Activated naive CD4-positive, alpha-beta T cell (primary cell): ENCODE measurements at regions not wholly inside any gene's neighbourhood (a gene's known extent, or its start where the extent isn't known, plus 50 kb on each side); places are given as distances from the start of the nearest gene placed in this dataset.
"Not testable (repeated sequence)": the region's sequence is repeated elsewhere in the genome, so short reads cannot be mapped to it uniquely, and the experiment has no call there.

Experiments used
- DNase-seq, 4 experiments: peaks; one replicate each; lab custom pipeline; 2025; lab: John Stamatoyannopoulos, UW

DNA sequence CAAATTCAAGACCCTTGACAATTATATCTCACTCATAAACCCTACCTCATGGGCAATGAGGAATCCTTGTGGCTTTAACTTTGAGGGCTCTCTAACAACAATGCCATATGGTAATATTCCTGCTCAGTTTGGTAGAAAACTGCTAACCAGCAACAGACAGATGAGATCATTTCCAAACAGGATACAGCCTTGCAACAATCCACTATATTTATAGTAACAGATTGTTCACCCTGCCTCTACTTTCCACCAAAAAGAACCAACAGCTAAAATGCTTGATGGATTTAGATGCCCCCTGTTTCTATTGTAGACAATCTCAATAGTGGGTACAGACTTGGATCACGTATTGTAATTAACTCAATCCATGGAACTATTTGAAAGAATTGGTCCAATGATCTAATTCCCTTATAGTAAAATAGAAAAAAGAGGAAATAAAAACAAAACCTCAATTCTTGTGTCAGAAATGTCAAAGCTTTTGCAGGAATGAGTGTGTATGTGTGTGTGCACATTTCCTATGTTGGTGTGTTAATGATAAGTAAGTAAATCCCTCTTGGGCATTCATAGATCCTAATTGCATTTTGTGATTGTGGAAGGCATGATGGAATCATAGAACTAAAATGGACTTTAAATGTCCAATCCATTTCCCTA is 100.0 kb upstream of the EDEM3 start:
- no peak for DNase-seq

DNA sequence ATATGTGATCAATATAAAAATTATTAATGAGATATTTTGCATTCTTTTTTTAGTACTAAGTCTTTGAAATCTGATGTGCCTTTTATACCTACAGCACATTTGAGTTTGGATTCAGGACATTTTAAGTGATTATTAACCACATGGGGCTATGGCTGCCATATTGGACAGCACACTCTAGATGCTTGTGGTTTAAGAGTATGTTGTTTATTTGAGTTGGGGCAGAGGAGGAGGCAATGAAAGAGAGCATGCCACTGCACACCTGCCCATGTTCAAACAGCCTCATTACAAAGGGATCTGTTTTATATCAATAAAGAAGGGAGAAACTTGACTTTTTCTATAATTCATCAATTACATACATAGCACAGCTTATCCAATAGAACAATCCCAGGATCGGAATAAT is 99.4 kb upstream of the EDEM3 start:
- no peak for DNase-seq

DNA sequence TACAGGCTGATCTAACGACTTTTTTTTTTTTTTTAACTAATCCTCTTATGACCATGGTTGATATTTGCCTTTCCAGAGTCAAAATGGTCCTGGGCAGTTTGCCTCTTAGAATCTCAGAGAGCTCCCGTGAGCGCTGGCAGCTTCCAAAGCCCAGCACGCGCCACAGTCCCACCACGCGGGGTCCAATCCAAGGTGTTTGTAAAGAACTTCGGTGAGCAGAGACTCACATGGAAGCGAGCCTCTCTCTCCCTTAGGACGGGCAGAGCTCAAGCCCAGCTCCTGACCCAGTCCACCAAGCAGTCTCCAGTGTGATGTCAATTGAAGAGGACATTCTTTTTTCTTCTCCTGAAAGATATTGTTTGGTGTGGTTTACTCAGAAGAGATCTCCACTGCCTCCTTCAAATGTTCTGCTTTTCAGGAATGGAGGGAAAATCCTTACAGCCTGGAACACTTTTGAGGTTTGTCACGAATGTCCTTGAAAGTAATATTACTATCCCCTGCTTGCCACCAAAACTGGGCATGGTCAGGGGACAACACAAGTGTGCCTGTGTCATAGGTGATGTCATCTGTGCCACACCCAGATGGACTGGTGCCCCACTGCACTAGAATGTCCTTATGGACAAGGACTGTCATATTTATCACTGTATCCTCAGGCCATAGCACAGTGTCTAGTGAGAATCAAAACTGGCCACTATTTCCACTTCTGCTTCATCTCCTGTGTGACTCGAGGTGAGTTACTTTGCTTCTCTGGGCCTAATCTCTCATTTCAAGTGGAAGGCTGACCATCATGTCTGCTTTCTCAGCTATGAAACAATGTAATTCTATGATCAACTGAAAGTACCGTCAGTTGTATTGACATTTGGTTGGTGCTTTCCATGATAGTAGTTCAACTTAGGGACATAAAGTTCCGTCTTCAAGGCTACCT is 97.4 kb upstream of the EDEM3 start:
- no peak for DNase-seq

DNA sequence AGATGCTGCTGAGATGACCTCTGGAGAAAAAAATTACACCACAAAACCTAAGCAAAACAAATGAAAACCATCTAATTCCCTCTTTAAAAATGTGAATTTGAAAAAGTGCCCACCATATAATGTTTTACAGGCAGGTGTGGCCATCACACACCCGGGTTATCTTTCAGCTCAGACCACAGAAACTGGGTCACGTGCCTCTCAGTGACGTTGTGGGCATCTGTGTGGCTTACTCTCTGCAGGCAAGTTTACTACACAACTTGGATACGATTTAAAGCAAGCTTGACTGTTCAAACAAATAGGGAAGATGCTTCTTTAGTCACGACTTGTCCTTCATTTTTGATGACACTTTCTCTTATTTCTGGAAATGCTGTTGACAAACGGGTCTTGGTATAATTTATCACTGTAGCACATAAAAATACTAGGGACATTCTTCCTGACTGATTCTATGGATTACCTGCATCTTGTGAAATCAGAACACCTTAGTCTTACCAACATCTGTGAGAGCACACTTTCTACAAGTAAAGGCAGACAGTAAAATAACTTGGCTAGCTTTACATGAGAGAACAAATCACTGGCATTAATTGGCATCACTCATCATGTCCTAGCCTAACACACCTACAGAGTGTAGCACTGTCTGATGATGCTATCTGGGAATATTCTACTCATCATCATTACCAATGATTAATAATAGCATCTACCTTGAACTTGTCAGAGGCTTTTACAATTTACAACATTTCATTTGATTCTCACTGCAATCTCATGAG is 89.3 kb upstream of the EDEM3 start:
- no peak for DNase-seq

DNA sequence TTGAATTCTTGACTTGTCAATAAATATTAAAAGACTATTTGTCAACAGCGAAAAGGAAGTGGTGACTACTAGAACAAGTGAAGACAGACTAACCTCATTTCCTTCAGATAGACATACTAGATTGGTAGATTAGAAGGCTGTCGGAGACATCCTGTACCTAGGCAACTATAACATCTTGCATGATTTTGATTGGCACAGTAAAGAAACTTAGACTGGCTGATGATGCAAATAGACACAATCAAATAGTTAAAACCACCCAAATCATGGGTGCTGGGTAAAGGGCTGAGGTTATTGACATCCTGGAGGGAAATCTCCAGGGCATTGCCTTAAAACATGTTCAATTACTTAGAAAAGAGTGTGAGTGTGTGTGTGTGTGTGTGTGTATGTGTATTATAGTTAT is 85.9 kb upstream of the EDEM3 start:
- no peak for DNase-seq

DNA sequence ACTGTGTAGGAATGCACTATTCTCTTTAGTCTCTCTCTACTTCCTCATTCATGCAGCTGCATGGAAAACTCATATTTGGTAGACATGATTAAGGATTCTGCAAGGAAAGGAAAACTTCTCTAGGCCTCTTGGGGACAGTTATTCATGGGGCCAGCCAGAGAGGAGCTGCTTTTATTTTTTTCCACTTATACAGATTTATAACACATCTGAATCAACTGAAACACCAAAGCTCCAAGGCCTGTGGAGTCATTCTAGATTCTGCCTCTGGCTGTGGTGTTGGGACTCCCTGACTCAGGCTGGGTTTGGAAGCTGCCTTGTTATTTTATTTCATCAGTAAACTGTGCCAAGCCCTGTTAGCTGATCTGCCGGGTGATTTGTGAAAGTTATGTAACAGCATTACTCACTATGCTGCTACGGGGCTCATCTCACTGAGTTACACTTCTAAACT is 83.9 kb upstream of the EDEM3 start:
- no peak for DNase-seq

DNA sequence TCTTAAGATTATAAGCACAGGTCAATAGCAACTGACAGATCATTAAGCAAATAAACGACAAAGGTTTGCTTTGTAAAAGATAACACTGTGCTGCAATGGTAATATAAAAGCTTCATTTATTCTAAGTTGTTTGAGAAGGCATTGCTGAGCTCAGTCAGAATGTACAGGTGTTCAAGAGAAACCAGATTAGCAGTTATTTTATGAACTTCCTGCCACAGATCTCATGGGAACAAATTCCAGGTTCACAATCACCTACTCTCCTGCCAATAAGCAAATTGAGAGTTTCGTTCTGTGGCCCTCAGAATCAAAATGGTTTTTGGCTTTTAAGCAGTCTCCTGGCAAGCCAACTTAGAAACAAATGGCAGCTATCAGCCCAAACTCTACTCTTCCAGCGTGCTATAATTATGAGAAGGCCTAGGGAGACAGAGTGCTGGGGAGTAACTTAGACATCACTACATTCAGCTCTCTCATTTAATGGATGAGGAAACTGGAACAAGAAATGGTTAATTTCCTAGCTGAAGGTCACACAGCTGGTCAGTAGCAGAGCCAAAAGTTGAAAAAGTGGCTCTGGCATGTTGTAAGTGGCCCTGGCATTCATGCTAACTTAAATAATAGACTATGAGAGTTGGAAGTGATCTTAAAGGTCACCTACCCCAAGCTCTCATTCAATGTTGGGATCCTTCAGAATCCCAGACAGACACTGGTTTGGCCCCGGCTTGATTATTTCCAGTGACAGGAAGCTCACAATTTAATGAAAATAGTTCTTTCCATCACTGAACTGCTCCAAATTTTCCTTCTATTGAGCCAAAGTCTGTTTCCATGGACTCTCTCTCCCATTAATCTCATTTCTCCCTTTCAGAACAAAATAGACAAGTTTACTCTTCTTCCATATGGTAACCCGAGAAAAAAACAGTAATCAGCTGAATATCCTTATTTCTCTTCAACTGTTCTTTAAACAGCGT is 82.6 kb upstream of the EDEM3 start:
- DNase-seq: no peak

DNA sequence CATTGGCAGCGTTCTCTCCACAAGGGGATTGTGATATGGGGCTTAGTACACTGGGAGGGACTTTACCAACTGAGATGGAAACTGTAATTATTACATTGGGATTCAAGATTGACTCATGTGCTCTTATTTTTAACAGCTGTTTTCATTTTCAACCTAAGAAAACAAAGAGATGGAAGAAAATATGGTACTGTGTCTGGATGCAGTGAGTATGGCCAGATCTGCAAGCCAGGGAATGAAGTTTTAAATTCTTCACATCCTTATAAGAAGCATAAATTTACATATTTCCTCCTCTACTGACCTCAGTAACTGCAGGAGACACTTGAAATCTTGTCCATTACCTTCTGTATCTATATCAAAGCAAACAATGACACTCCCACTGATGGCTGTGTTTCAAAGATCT is 81.5 kb upstream of the EDEM3 start:
- no peak for DNase-seq

DNA sequence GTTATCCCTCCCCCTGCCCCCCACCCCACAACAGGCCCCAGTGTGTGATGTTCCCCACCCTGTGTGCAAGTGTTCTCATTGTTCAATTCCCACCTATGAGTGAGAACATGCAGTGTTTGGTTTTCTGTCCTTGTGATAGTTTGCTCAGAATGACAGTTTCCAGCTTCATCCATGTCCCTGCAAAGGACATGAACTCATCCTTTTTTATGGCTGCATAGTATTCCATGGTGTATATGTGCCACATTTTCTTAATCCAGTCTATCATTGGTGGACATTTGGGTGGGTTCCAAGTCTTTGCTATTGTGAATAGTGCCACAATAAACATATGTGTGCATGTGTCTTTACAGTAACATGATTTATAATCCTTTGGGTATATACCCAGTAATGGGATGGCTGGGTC is 79.3 kb upstream of the EDEM3 start:
- DNase-seq: not testable (repeated sequence)

DNA sequence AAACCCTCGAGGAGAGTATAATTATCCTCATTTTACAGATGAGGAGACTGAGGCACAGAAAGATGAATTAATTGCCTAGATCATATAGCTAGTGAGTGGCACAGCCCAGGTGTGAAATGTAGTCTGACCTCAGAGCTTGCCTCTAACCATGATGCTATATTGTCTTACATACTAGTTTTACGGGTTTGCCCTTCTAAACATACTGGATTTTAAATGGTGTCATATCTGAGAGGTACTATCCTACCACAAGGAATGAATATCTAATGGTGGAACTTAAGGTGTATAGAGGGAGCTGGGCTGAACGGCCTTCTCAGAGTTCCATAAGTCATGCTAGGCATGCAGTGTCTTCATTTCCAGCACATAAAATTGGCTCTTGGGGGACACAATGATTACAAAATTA is 77.9 kb upstream of the EDEM3 start:
- no peak for DNase-seq

DNA sequence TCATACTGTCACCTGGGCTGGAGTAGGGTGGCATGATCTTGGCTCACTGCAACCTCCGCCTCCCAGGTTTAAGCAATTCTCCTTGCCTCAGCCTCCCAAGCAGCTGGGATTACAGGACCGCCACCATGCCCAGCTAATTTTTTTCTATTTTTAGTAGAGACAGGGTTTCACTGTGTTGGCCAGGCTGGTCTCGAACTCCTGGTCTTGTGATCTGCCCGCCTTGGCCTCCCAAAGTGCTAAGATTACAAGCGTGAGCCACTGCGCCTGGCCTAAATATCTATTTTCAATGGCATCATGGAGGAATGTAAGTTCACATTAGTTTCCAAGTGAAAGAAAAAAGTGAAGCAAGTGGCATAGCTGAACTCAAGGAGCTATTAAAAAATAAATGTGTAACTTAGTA is 74.8 kb upstream of the EDEM3 start:
- not testable (repeated sequence) for DNase-seq

DNA sequence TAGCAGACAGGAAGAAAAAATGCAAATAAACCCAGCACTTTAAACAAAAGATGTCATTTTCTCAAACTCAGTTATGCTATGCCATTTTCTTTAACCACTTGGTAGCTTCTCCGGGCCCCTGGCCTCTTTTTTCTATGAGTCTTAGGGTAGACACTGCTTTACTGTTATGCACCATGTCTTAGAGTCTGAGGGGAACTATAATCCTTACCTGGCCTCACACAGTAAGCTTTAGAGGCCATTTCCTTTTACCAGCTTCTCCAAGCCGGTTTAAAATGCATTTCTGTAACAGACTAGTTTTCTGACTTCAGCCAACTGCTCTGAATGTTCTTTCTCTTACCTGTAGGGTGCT is 73.7 kb upstream of the EDEM3 start:
- DNase-seq: no peak

DNA sequence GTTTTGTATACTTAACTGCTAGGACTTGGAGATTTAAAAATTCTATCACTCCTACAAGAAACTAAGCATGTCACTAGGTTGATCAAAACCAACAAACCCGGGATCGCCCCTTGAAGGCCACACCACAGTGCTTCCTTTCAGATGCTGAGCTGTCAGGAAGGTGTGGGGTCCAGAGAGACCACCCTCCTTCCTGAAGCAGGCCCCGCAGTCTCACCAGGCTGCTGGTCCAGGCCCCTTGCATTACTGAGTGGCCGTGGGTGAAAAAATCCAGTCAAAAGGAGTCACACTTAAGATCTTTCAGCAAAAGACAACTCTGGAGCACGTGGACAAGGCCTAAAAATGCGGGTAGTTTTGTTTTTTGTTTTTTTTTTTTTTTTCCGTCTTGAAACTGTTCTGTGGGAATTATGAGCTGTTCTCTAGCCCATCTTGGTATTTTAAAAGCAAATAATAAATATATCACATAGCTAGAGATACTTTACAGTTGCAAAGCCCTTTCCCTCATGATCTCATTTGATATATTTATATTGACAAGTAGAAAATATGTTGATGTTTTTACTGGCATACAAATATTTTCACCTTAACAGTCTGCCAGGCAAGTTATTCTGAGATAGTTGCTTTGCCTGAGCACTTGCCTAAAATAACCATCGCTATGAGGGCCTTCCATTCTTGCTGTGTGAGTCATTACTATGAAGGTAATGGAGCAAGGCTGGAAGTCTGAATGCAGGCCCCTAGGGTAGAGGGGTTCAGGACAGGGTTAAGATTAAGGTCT is 73.1 kb upstream of the EDEM3 start:
- DNase-seq: no peak

DNA sequence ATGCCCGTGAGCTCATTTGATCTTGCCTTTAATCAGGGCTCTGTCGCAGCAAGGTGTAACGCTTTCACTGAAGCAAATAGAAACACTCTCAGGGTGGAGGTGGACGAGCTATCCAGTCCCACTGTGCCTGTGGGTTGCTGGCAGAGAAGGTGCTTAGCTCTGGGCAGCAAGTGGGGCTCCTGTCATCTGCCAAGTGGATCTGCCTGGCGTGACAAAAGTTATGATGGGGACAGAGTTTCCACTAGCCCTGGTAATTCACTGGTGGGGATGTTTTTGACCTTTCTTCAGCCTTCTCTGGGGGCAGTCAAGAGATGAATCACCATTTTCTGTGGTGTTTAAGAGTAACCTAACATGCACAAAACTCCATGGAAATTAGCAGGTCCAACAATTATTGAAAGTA is 71.3 kb upstream of the EDEM3 start:
- DNase-seq: no peak

DNA sequence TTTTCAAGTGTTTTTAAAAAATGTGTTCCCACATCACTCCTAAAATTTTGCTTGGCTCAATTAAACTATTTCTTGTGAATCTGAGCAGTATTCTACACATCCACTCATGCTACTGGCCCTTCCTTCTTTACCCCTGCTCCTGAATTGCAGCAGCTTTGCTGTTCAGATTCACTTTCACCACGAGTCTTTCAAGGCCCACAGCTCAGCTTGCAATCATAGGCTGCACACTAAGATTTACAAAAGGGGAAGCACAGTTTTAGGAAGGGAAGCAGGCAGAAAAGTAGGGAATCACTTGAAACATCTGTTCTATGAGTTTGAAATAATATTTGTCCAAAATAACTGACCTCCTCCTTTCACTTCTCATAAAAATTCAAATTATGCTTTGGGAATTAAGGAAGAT is 70.9 kb upstream of the EDEM3 start:
- no peak for DNase-seq

DNA sequence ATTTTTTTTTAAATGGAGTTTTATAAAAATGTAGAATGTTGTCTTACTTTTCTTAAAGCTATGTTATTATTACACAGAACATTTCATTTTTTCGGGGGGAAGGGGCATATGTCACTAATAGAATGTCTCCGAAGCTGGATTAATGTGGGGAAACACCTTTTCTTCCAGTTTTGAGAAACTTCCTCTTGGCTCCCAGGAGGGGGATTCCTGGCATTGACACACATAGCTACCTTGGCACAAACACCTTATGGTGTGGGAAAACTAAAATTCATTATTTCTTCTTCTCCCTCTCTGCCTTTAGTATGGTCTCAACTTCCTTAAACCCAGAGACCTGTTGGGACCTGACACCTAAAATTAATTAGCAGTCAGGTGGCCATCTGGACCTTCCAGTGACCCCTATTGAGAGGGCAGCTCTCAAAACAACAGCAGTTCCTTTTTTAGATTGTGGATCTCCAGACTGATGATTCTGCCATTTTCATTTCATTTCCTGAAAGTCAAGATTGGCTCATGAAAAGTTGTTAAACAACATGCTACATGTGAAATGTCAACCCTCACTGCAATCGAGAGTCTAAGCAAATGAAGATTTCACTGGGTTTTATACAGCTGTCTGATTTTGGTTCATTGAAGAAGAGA is 70.1 kb upstream of the EDEM3 start:
- DNase-seq: no peak

DNA sequence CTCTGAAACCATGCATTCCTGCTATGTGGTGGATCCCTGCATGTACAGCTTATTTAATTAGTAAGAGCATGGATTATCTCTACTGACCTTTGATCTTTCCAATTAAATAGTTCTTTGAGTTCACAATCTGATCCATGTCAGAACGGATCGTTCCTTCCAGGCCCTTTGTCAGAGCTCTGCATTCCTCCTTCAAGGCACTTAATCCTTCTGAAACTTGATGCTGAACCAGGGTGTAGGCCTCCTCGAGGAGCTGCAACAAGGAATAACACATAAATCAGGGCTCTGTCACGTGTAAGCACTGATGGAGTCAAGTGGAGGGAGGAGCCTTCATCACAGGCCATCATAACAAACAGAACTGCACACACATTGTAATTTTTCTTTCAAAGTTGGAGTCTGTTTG is 68.4 kb upstream of the EDEM3 start:
- DNase-seq: no peak

DNA sequence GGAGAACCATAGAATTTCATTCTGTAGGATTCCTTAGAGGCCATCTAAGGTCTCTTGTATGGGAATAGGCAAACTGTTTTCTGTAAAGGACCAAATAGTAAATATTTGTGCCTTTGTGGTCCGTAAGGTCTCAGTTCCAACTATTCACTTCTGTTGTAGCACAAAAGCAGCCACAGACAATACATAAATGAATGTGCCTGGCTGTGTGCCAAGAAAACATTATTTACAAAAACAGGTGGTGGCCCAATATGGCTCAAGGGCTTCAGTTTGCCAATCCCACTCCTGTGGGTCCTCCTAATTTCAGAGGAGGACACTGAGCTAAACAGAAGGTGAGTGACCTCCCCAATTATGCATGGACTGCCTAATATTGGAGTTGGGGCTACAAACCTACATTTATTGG is 67.6 kb upstream of the EDEM3 start:
- no peak for DNase-seq

DNA sequence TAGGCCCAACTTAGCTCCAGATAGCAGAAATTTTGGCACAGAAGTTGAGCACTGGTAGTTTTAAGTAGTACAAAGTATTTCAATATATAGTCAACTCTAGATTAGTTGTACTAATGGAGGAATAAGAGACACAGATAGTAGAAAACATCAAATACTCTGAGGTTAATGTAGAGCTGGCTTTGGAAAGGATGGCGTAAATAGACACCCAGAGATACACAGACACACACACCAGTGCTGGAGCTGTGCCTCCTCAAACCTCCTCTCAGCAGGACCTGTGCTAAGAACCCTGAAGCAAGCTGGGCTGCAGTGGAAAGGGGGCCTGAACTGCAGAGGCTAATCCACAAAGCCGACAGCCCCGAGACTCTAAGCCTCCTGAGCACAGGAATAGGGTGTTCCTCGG is 67.0 kb upstream of the EDEM3 start:
- DNase-seq: no peak

DNA sequence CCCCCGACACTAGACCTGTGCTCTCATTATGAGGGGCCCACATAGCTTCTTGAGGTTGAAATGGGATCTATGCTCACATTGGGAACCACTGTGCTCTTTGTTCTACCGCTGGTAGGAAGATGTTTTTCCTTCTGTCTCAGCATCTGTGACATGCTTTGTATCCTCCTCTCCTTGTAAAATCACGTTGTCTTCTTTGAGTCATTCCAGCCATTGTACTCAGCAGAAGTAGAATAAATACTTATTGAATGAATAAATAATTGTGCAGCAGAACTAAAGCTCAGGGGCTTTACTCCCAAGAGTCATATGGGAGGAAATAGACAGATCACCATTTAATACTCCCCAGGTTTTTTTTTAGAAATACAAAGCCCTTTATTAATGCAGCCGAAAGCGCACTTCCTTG is 66.3 kb upstream of the EDEM3 start:
- DNase-seq: no peak
